ENCODE measurements at regions not wholly inside any gene's neighbourhood (a gene's known extent, or its start where the extent isn't known, plus 50 kb on each side); places are given as distances from the start of the nearest gene placed in this dataset.

DNA sequence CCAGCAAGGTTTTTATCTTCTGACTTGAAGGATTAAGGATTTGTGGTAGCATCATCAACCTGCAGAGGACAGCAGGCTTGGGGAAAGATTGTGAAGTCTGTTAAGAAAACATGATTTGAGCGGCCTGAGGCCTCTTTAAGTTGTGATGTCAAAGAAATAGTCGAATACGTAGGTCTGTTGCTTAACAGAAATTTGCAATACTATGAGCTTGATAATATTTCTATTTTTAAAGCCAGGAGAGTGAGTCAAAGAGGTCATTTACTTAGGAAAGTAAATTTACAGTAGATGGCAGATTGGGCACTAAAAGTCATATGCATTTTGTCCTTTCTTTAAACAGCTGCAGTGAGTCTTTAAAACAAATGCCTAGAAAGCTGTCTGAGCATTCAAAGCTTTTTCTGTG, 336.3 kb downstream of the DIPK2A start:
- no peak for TF ChIP-seq ZBTB7A (IDR thresholded peaks at IDR 0.05; ENCODE audit: low read depth)
- no peak for TF ChIP-seq YY1 (IDR thresholded peaks at IDR 0.05; ENCODE audit: low read depth)
- no peak for TF ChIP-seq USF1 (IDR thresholded peaks at IDR 0.05)
- TF ChIP-seq CEBPB (IDR thresholded peaks at IDR 0.05) = no peak
- no peak for TF ChIP-seq EP300 (IDR thresholded peaks at IDR 0.05; ENCODE audit: borderline replicate concordance)
- TF ChIP-seq TAF1 (IDR thresholded peaks at IDR 0.05; ENCODE audit: low read depth) = no peak
- TF ChIP-seq REST (IDR thresholded peaks at IDR 0.05; ENCODE audit: low read depth) = no peak
- TF ChIP-seq NFIC (IDR thresholded peaks at IDR 0.05) = no peak
- no peak for TF ChIP-seq RAD21 (IDR thresholded peaks at IDR 0.05; ENCODE audit: low read depth)
- TF ChIP-seq, protein P1, sequence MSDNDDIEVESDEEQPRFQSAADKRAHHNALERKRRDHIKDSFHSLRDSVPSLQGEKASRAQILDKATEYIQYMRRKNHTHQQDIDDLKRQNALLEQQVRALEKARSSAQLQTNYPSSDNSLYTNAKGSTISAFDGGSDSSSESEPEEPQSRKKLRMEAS (IDR thresholded peaks at IDR 0.05) = no peak
- no peak for TF ChIP-seq FOXM1 (IDR thresholded peaks at IDR 0.05; ENCODE audit: borderline replicate concordance, low read depth)
- no peak for TF ChIP-seq TEAD4 (IDR thresholded peaks at IDR 0.05)
- no peak for TF ChIP-seq TCF12 (IDR thresholded peaks at IDR 0.05; ENCODE audit: low read depth)
- TF ChIP-seq EGR1 (IDR thresholded peaks at IDR 0.05) = no peak
